ENCODE measurements at regions not wholly inside any gene's neighbourhood (a gene's known extent, or its start where the extent isn't known, plus 50 kb on each side); places are given as distances from the start of the nearest gene placed in this dataset.

DNA sequence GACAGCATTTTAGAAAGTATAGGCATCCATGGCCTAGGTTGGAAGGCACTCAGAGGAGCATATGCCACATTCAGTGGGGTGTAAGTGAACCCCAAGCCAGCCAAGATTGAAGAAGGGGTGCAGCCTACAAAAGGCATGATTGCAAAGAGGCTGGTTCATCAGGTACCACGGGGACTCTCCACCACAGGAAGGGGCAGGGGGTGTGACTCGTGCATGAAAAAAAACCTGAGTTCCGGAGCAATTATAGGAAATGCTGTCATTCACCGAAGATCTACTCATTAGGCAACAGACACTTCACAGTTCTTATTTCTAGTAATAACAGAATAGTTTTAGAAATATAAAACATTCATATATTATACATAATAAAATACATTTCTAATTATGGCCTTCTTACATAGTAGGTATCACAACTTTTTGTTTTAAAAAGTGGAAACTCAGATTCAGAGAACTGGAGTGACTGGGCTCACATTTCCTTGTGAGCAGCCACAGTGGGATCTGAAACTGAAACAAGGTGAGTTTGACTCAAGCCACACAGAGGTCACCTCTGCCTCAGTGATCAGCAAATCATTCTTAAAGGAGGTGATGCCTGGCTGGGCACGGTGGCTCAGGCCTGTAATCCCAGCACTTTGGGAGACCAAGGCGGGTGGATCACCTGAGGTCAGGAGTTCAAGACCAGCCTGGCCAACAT is 188.4 kb upstream of the GYPC start:
- 47% methylated on average over 3 of the region's 6 CpGs for WGBS (ENCODE audit: insufficient coverage, low coverage, low lambda C conversion rate, missing lambda C conversion rate)
- Histone ChIP-seq H3K27me3 (no peaks in the 10 kb centered on the region), H3K36me3 (no peaks in the 10 kb centered on the region), H3K27ac (no peak overlapping the region), H3K4me1 (no peaks in the 10 kb centered on the region), H3K4me3 (no peak overlapping the region), H3K9me3 (no peaks in the 10 kb centered on the region)
- no peak for ATAC-seq
- DNase-seq, result no peak
- TF ChIP-seq, protein P1, sequence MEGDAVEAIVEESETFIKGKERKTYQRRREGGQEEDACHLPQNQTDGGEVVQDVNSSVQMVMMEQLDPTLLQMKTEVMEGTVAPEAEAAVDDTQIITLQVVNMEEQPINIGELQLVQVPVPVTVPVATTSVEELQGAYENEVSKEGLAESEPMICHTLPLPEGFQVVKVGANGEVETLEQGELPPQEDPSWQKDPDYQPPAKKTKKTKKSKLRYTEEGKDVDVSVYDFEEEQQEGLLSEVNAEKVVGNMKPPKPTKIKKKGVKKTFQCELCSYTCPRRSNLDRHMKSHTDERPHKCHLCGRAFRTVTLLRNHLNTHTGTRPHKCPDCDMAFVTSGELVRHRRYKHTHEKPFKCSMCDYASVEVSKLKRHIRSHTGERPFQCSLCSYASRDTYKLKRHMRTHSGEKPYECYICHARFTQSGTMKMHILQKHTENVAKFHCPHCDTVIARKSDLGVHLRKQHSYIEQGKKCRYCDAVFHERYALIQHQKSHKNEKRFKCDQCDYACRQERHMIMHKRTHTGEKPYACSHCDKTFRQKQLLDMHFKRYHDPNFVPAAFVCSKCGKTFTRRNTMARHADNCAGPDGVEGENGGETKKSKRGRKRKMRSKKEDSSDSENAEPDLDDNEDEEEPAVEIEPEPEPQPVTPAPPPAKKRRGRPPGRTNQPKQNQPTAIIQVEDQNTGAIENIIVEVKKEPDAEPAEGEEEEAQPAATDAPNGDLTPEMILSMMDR (IDR thresholded peaks at IDR 0.05), result no peak
- TF ChIP-seq POLR2A (IDR thresholded peaks at IDR 0.05), result no peak
- intact Hi-C loops (cut with DNase I), result no loop called here

DNA sequence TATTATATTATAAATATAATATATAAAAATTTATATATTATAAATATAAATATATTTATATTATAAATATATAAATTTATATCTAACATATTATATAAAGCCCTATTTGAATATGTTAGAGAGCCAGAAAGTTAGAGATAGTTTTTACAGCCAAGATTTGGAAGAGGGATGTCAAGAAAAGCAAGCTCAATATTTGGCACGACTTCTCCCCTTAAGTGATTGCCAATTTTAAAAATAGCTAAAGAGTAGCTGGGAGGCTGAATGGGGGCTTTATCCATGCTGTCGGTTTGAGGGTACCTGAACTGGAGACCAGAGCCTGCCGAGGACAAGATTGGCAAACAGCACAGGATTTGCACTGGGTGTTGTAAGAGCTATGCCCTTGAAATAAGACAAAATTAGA is 180.9 kb upstream of the GYPC start:
- ATAC-seq, result no peak

DNA sequence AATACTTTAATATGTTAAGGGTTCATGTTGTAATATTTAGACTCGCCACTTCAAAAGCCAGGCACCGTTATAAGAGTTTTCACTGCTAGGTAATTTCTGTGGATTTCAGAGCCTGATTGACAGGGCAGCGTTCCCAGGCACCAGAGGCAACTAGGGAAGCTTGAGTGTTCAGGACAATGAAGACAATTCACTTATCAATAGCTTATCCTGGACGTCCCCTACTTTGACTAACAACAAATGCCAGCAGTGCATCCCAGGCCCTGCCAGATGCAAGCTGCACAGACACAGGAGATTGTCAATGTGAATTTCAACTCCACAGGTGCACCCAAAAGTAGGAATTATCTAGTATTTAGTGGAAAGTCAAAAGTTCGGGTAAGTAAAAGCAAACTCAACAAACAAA is 179.3 kb upstream of the GYPC start:
- H3K9me3 ChIP-seq, result no peaks in the 10 kb centered on the region
- H3K27me3 ChIP-seq, result no peaks in the 10 kb centered on the region
- ATAC-seq (no peak), DNase-seq (no peak)
- no peaks in the 10 kb centered on the region for H3K4me1 ChIP-seq
- H3K36me3 ChIP-seq, result no peaks in the 10 kb centered on the region
- H3K4me3 ChIP-seq, result no peak overlapping the region
- TF ChIP-seq, protein P1 (IDR thresholded peaks at IDR 0.05), result no peak
- no peak for TF ChIP-seq POLR2A (IDR thresholded peaks at IDR 0.05)
- 50% methylated on average over 5 of the region's 5 CpGs for WGBS (ENCODE audit: insufficient coverage, low coverage, low lambda C conversion rate, missing lambda C conversion rate)
- intact Hi-C loops (cut with DNase I), result no loop called here
- no peak overlapping the region for H3K27ac ChIP-seq

More for the DNA sequence above, 180.9 kb upstream of the GYPC start:
- Histone ChIP-seq H3K4me1 (no peaks in the 10 kb centered on the region), H3K27me3 (no peaks in the 10 kb centered on the region), H3K4me3 (no peak overlapping the region), H3K36me3 (no peaks in the 10 kb centered on the region), H3K27ac (no peak overlapping the region), H3K9me3 (no peaks in the 10 kb centered on the region)
- 59% methylated on average over 2 of the region's 3 CpGs for WGBS (ENCODE audit: insufficient coverage, low coverage, low lambda C conversion rate, missing lambda C conversion rate)
- TF ChIP-seq, protein P1 (IDR thresholded peaks at IDR 0.05), result no peak
- TF ChIP-seq POLR2A (IDR thresholded peaks at IDR 0.05), result no peak
- intact Hi-C loops (cut with DNase I), result no loop called here
- DNase-seq, result no peak

DNA sequence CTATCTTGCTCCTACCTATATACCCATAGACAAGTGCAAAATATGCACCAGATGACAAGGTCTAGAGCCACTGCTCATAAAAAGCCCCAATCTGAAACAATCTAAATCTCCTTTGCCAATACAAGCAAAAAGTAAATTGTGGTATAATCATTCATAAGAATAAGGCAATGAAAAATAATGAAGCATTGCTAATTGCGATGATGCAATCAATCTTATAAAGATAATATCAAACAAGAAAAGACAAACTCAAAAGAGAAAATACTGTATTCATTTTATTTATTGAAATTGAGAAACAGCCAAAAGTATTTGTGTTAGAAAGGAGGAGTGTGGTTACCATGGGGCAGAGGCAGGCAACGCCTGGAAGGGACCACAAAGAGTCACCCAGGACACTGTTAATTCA is 175.9 kb upstream of the GYPC start:
- no peaks in the 10 kb centered on the region for H3K9me3 ChIP-seq
- no peak for DNase-seq
- no peak for ATAC-seq
- no peaks in the 10 kb centered on the region for H3K36me3 ChIP-seq
- no peak overlapping the region for H3K4me3 ChIP-seq
- intact Hi-C loops (cut with DNase I), result no loop called here
- 70% methylated on average over 2 of the region's 2 CpGs for WGBS (ENCODE audit: insufficient coverage, low coverage, low lambda C conversion rate, missing lambda C conversion rate)
- TF ChIP-seq, protein P1 (IDR thresholded peaks at IDR 0.05), result no peak
- TF ChIP-seq POLR2A (IDR thresholded peaks at IDR 0.05), result no peak
- no peak overlapping the region for H3K27ac ChIP-seq
- no peaks in the 10 kb centered on the region for H3K27me3 ChIP-seq
- H3K4me1 ChIP-seq, result no peaks in the 10 kb centered on the region

All from right lobe of liver (tissue), 6 donors.